Suprapubic skin (tissue), 4 donors: ENCODE measurements at regions not wholly inside any gene's neighbourhood (a gene's known extent, or its start where the extent isn't known, plus 50 kb on each side); places are given as distances from the start of the nearest gene placed in this dataset.

Experiments used
- EP300 ChIP-seq: sonication (generic); formaldehyde crosslinking; IDR thresholded peaks from one replicate; pipeline ENCODE4 v1.6.1; 2017; ENCODE audit warnings: antibody characterized with exemption
- POLR2A ChIP-seq, 2 donors: fragments of 450-650 bp; IDR thresholded peaks; one replicate each; pipeline ENCODE4 v1.6.1; 2017; ENCODE audit warnings: antibody characterized with exemption in 2 of 2, mild to moderate bottlenecking in 2 of 2, moderate library complexity in 2 of 2
- POLR2AphosphoS5 ChIP-seq, 3 donors: sonication (generic); formaldehyde crosslinking; IDR thresholded peaks; one replicate each; pipeline ENCODE4 v1.6.1; 2017; ENCODE audit warnings: antibody characterized with exemption in 3 of 3
- TF ChIP-seq, protein P1 (sequence below), 2 donors: fragments of 200-600 bp in 1 of 2; fragments of 450-650 bp in 1 of 2; sonication (generic) in 1 of 2; IDR thresholded peaks; one replicate each; pipeline ENCODE4 v1.5.1; 2016 to 2019; ENCODE audit warnings: antibody characterized with exemption in 2 of 2, mild to moderate bottlenecking in 1 of 2, moderate library complexity in 1 of 2

DNA sequence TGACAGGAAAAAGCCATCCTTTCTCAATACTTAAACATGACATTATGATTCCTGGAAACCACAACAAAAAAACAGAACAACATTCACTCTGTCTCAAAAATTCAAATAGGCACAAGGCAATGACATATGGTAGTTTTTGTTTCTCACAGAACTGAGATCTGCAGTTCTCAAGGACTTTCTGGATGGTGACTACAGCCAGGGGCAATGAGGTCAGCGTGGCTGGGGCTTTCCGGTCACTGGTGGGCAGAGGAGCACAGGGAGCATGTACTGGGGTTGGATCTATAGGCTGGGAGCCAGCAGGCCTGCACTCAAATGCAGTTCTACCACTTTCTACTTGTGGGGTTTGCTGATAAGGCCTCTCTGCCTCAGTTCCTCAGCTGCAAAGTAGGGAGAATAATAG is 72.0 kb downstream of the CTAGE1 start:
- TF ChIP-seq, protein P1, sequence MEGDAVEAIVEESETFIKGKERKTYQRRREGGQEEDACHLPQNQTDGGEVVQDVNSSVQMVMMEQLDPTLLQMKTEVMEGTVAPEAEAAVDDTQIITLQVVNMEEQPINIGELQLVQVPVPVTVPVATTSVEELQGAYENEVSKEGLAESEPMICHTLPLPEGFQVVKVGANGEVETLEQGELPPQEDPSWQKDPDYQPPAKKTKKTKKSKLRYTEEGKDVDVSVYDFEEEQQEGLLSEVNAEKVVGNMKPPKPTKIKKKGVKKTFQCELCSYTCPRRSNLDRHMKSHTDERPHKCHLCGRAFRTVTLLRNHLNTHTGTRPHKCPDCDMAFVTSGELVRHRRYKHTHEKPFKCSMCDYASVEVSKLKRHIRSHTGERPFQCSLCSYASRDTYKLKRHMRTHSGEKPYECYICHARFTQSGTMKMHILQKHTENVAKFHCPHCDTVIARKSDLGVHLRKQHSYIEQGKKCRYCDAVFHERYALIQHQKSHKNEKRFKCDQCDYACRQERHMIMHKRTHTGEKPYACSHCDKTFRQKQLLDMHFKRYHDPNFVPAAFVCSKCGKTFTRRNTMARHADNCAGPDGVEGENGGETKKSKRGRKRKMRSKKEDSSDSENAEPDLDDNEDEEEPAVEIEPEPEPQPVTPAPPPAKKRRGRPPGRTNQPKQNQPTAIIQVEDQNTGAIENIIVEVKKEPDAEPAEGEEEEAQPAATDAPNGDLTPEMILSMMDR (IDR thresholded peaks at IDR 0.05): no peak
- TF ChIP-seq POLR2A (IDR thresholded peaks at IDR 0.05): no peak
- no peak for TF ChIP-seq EP300
- no peak for TF ChIP-seq POLR2AphosphoS5 (IDR thresholded peaks at IDR 0.05)
